Fibroblast of lung (primary cell): ENCODE measurements at regions not wholly inside any gene's neighbourhood (a gene's known extent, or its start where the extent isn't known, plus 50 kb on each side); places are given as distances from the start of the nearest gene placed in this dataset.

ENCODE experiments used
- DNase-seq, 2 donors: peaks; one replicate each; pipeline versions ENCODE4 v3.0.0 to v3.0.0-alpha.2; 2010; ENCODE audit warnings: low read depth in 2 of 2
- H2AFZ ChIP-seq: 2 replicates; pipeline ENCODE4 v1.5.1; 2012; ENCODE audit warnings: low read length, control low read depth, inconsistent platforms
- H3K27ac ChIP-seq: 2 replicates; pipeline ENCODE4 v1.5.1; 2011; ENCODE audit warnings: low read length, control low read depth; ENCODE audit not compliant: insufficient read depth
- H3K27me3 ChIP-seq: 2 replicates; pipeline ENCODE4 v1.5.1; 2011; ENCODE audit warnings: mild to moderate bottlenecking, low read length; ENCODE audit not compliant: control insufficient read depth, insufficient read depth
- H3K36me3 ChIP-seq: 2 replicates; pipeline ENCODE4 v1.5.1; 2011; ENCODE audit warnings: low read length; ENCODE audit not compliant: control insufficient read depth, insufficient read depth
- H3K4me1 ChIP-seq: 2 replicates; pipeline ENCODE4 v1.5.1; 2011; ENCODE audit warnings: low read length; ENCODE audit not compliant: control insufficient read depth, insufficient read depth; ENCODE audit errors: extremely low read depth
- H3K4me2 ChIP-seq: 2 replicates; pipeline ENCODE4 v1.5.1; 2011; ENCODE audit warnings: low read length, control low read depth; ENCODE audit not compliant: insufficient read depth; ENCODE audit errors: extremely low read depth
- H3K4me3 ChIP-seq, 4 experiments: fragments of 200-600 bp in 1 of 4; sonication (generic) in 1 of 4; replicated peaks in 1 of 4; 2 replicates each; pipeline ENCODE4 v1.5.1; 2011 to 2016; ENCODE audit warnings: low read length in 4 of 4, low read depth in 3 of 4, mild to moderate bottlenecking in 3 of 4, control low read depth in 2 of 4, inconsistent platforms in 1 of 4, mixed read lengths in 1 of 4; ENCODE audit not compliant: insufficient read depth in 1 of 4; ENCODE audit errors: control extremely low read depth in 1 of 4
- H3K79me2 ChIP-seq: 2 replicates; pipeline ENCODE4 v1.5.1; 2012; ENCODE audit warnings: mild to moderate bottlenecking, low read length, inconsistent platforms; ENCODE audit not compliant: control insufficient read depth, insufficient read depth
- H3K9ac ChIP-seq: 2 replicates; pipeline ENCODE4 v1.5.1; 2011; ENCODE audit warnings: mild to moderate bottlenecking, low read length, control low read depth; ENCODE audit not compliant: insufficient read depth
- H3K9me3 ChIP-seq: 2 replicates; pipeline ENCODE4 v1.5.1; 2012; ENCODE audit warnings: low read depth, low read length; ENCODE audit not compliant: control insufficient read depth, insufficient read depth
- H4K20me1 ChIP-seq: 2 replicates; pipeline ENCODE4 v1.5.1; 2011; ENCODE audit warnings: low read length; ENCODE audit not compliant: control insufficient read depth, insufficient read depth; ENCODE audit errors: extremely low read depth
- EZH2 ChIP-seq: IDR thresholded peaks from 2 replicates; pipeline ENCODE4 v1.5.1; 2012; ENCODE audit warnings: low read length, control low read depth, mild to moderate bottlenecking; ENCODE audit errors: missing control alignments
- TF ChIP-seq, protein P1 (sequence below), 2 donors: IDR thresholded peaks in 1 of 2; conservative IDR thresholded peaks in 1 of 2; 1 replicate in 1 of 2; 2 replicates in 1 of 2; pipeline ENCODE4 v1.5.1; 2011 to 2012; ENCODE audit warnings: low read length in 2 of 2, control low read depth in 1 of 2, inconsistent platforms in 1 of 2, low read depth in 1 of 2, mild to moderate bottlenecking in 1 of 2

DNA sequence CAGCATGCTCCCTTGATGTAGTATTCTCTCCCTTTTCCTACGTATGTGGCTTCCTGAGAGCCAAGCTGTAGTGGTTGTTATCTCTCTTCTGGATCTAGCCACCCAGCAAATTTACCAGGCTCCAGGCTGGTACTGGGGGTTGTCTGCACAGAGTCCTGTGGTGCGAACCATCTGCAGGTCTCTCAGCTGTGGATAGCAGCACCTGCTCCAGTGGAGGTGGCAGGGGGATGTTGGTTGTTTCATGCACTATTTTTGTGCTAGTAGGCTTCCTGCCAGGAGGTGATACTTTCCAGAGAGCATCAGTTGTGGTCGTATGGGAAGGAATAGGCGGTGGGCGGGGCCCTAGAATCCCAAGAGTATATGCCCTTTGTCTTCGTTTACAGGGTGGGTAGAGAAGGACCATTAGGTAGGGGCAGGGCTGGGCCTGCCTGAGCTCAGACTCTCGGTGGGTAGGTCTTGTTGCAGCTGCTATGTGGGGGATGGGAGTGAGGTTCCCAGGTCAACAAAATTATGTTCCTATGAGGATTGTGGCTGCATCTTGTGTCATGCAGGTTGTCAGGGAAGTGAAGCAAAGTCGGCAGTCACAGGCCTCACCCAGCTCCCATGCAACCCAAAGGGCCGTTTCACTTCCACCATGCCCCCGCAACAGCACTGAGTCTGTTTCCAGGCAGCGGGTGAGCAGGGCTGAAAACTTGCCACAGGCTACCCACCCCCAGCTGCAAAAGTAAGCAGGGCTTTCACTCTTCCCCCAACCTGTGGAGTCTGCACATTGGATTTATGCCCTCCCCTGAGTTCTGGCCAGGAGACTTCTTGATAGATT lies 1139.5 kb downstream of the BCL11A start:
- no peak overlapping the region for H3K9ac ChIP-seq
- TF ChIP-seq, protein P1, sequence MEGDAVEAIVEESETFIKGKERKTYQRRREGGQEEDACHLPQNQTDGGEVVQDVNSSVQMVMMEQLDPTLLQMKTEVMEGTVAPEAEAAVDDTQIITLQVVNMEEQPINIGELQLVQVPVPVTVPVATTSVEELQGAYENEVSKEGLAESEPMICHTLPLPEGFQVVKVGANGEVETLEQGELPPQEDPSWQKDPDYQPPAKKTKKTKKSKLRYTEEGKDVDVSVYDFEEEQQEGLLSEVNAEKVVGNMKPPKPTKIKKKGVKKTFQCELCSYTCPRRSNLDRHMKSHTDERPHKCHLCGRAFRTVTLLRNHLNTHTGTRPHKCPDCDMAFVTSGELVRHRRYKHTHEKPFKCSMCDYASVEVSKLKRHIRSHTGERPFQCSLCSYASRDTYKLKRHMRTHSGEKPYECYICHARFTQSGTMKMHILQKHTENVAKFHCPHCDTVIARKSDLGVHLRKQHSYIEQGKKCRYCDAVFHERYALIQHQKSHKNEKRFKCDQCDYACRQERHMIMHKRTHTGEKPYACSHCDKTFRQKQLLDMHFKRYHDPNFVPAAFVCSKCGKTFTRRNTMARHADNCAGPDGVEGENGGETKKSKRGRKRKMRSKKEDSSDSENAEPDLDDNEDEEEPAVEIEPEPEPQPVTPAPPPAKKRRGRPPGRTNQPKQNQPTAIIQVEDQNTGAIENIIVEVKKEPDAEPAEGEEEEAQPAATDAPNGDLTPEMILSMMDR (conservative IDR thresholded peaks at IDR 0.05 in 1 of 2, IDR thresholded peaks at IDR 0.05 in 1 of 2; ENCODE audit: low read depth in 1 of 2, low read length in 2 of 2): no peak
- no peak for TF ChIP-seq EZH2
- no peak overlapping the region for H3K4me2 ChIP-seq
- no peaks in the 10 kb centered on the region for H3K79me2 ChIP-seq
- H4K20me1 ChIP-seq: no peaks in the 10 kb centered on the region
- no peak overlapping the region for H3K4me3 ChIP-seq
- H3K4me1 ChIP-seq: no peaks in the 10 kb centered on the region
- no peaks in the 10 kb centered on the region for H3K9me3 ChIP-seq
- H3K27me3 ChIP-seq: no peaks in the 10 kb centered on the region
- DNase-seq: no peak
- no peak overlapping the region for H2AFZ ChIP-seq
- H3K27ac ChIP-seq: no peak overlapping the region
- H3K36me3 ChIP-seq: no peaks in the 10 kb centered on the region

DNA sequence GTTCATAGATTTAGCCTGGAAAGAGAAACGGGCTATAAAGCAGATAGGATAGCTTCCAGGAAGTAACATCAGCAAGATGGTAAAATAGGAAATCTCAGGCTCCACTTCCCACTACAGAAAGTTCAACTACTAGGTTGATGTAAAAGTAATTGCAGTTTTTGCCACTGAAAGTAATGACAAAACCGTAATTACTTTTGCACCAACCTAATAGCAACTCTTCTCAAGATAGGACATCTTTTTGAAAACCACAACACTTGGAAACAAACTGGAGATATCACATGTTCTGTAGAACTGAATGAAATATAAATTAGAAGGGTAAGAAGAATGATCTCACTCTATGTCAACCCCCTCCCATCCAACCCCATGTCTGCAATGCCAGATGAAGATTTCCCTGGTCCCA lies 1154.3 kb downstream of the BCL11A start:
- Histone ChIP-seq H3K4me2 (no peak overlapping the region), H3K4me3 (no peak overlapping the region), H3K9me3 (no peaks in the 10 kb centered on the region), H3K9ac (no peak overlapping the region), H3K27ac (no peak overlapping the region), H2AFZ (no peak overlapping the region), H4K20me1 (no peaks in the 10 kb centered on the region), H3K79me2 (no peaks in the 10 kb centered on the region), H3K36me3 (no peaks in the 10 kb centered on the region), H3K4me1 (no peaks in the 10 kb centered on the region), H3K27me3 (no peaks in the 10 kb centered on the region)
- TF ChIP-seq, protein P1 (conservative IDR thresholded peaks at IDR 0.05 in 1 of 2, IDR thresholded peaks at IDR 0.05 in 1 of 2; ENCODE audit: low read depth in 1 of 2, low read length in 2 of 2): no peak
- TF ChIP-seq EZH2: no peak
- DNase-seq: no peak

DNA sequence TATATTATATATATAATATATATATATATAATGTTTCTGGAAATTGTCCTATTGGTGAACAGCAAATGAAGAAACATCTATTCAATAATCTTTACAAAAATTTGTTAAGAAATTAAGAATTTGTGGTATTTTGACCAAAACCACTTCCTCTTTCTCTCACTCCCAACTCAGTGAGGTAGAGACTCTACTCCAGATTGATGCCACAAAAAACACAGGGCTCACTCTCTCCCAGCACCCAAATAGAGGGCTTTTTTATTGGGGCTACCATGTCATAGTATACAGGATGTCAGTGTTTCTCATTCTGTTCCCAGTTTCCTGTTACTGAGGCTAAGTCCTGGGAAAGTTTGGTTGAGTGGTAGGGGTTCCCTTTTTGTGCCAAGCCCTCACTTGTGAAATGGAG lies 1155.4 kb downstream of the BCL11A start:
- Histone ChIP-seq H3K9ac (no peak overlapping the region), H2AFZ (no peak overlapping the region), H3K27ac (no peak overlapping the region), H3K4me3 (no peak overlapping the region), H3K4me2 (no peak overlapping the region), H3K27me3 (no peaks in the 10 kb centered on the region), H3K9me3 (no peaks in the 10 kb centered on the region), H3K79me2 (no peaks in the 10 kb centered on the region), H3K4me1 (no peaks in the 10 kb centered on the region), H4K20me1 (no peaks in the 10 kb centered on the region), H3K36me3 (no peaks in the 10 kb centered on the region)
- DNase-seq: no peak
- TF ChIP-seq EZH2: no peak
- TF ChIP-seq, protein P1 (conservative IDR thresholded peaks at IDR 0.05 in 1 of 2, IDR thresholded peaks at IDR 0.05 in 1 of 2; ENCODE audit: low read depth in 1 of 2, low read length in 2 of 2): no peak
